ENCODE measurements at regions not wholly inside any gene's neighbourhood (a gene's known extent, or its start where the extent isn't known, plus 50 kb on each side); places are given as distances from the start of the nearest gene placed in this dataset.
"Not testable (repeated sequence)": the region's sequence is repeated elsewhere in the genome, so short reads cannot be mapped to it uniquely, and the experiment has no call there.

- TF ChIP-seq POLR2A (IDR thresholded peaks at IDR 0.05; ENCODE audit: low read length) (no peak), GATA1 (IDR thresholded peaks at IDR 0.05; ENCODE audit: low read depth, low read length) (no peak)
- DNase-seq: no peak
These were observed 233.5 kb upstream of the NRIP1 start for GRCh38 chr21:15298306-15298705.

GRCh38 chr21:15298755-15299154 is 234.0 kb upstream of the NRIP1 start:
- not testable (repeated sequence) for DNase-seq

GRCh38 chr21:15300131-15300530 is 235.3 kb upstream of the NRIP1 start:
- no peak for TF ChIP-seq POLR2A (IDR thresholded peaks at IDR 0.05; ENCODE audit: low read length)
- TF ChIP-seq GATA1 (IDR thresholded peaks at IDR 0.05; ENCODE audit: low read depth, low read length): no peak
- no peak for DNase-seq

- no peak for TF ChIP-seq POLR2A (IDR thresholded peaks at IDR 0.05; ENCODE audit: low read length)
- TF ChIP-seq GATA1 (IDR thresholded peaks at IDR 0.05; ENCODE audit: low read depth, low read length): no peak
- DNase-seq: peak; percentile 13 to 19
These were observed 236.2 kb upstream of the NRIP1 start for GRCh38 chr21:15301014-15301413.

GRCh38 chr21:15301736-15302135 is 236.9 kb upstream of the NRIP1 start:
- TF ChIP-seq POLR2A (IDR thresholded peaks at IDR 0.05; ENCODE audit: low read length) (no peak), GATA1 (IDR thresholded peaks at IDR 0.05; ENCODE audit: low read depth, low read length) (no peak)
- DNase-seq: no peak

GRCh38 chr21:15306271-15306670 is 241.5 kb upstream of the NRIP1 start:
- no peak for TF ChIP-seq GATA1 (IDR thresholded peaks at IDR 0.05; ENCODE audit: low read depth, low read length)
- TF ChIP-seq POLR2A (IDR thresholded peaks at IDR 0.05; ENCODE audit: low read length): no peak

GRCh38 chr21:15308333-15308732 is 243.5 kb upstream of the NRIP1 start:
- DNase-seq: no peak
- TF ChIP-seq POLR2A (IDR thresholded peaks at IDR 0.05; ENCODE audit: low read length): no peak
- TF ChIP-seq GATA1 (IDR thresholded peaks at IDR 0.05; ENCODE audit: low read depth, low read length): no peak

More at GRCh38 chr21:15306271-15306670, 241.5 kb upstream of the NRIP1 start:
- DNase-seq: no peak

- no peak for TF ChIP-seq POLR2A (IDR thresholded peaks at IDR 0.05; ENCODE audit: low read length)
- TF ChIP-seq GATA1 (IDR thresholded peaks at IDR 0.05; ENCODE audit: low read depth, low read length): no peak
- DNase-seq: no peak
These were observed 244.3 kb upstream of the NRIP1 start for GRCh38 chr21:15309022-15309590.

- TF ChIP-seq GATA1 (IDR thresholded peaks at IDR 0.05; ENCODE audit: low read depth, low read length): no peak
- no peak for TF ChIP-seq POLR2A (IDR thresholded peaks at IDR 0.05; ENCODE audit: low read length)
- DNase-seq: no peak
These were observed 244.9 kb upstream of the NRIP1 start for GRCh38 chr21:15309721-15310120.

GRCh38 chr21:15311510-15311909 is 246.7 kb upstream of the NRIP1 start:
- DNase-seq: no peak
- TF ChIP-seq POLR2A (IDR thresholded peaks at IDR 0.05; ENCODE audit: low read length) (no peak), GATA1 (IDR thresholded peaks at IDR 0.05; ENCODE audit: low read depth, low read length) (no peak)

- DNase-seq: not testable (repeated sequence)
These were observed 252.2 kb upstream of the NRIP1 start for GRCh38 chr21:15317034-15317433.

GRCh38 chr21:15319727-15320126 is 254.9 kb upstream of the NRIP1 start:
- TF ChIP-seq GATA1 (IDR thresholded peaks at IDR 0.05; ENCODE audit: low read depth, low read length): no peak
- no peak for TF ChIP-seq POLR2A (IDR thresholded peaks at IDR 0.05; ENCODE audit: low read length)
- no peak for DNase-seq

GRCh38 chr21:15324542-15324941 is 259.7 kb upstream of the NRIP1 start:
- no peak for DNase-seq
- no peak for TF ChIP-seq GATA1 (IDR thresholded peaks at IDR 0.05; ENCODE audit: low read depth, low read length)
- no peak for TF ChIP-seq POLR2A (IDR thresholded peaks at IDR 0.05; ENCODE audit: low read length)

- TF ChIP-seq GATA1 (IDR thresholded peaks at IDR 0.05; ENCODE audit: low read depth, low read length): no peak
- TF ChIP-seq POLR2A (IDR thresholded peaks at IDR 0.05; ENCODE audit: low read length): no peak
- no peak for DNase-seq
These were observed 261.4 kb upstream of the NRIP1 start for GRCh38 chr21:15326032-15326867.

GRCh38 chr21:15327637-15328265 is 263.0 kb upstream of the NRIP1 start:
- no peak for DNase-seq
- no peak for TF ChIP-seq POLR2A (IDR thresholded peaks at IDR 0.05; ENCODE audit: low read length)
- no peak for TF ChIP-seq GATA1 (IDR thresholded peaks at IDR 0.05; ENCODE audit: low read depth, low read length)

Measured in erythroblast (primary cell).